ENCODE measurements at regions not wholly inside any gene's neighbourhood (a gene's known extent, or its start where the extent isn't known, plus 50 kb on each side); places are given as distances from the start of the nearest gene placed in this dataset.
"Not testable (repeated sequence)": the region's sequence is repeated elsewhere in the genome, so short reads cannot be mapped to it uniquely, and the experiment has no call there.

DNA sequence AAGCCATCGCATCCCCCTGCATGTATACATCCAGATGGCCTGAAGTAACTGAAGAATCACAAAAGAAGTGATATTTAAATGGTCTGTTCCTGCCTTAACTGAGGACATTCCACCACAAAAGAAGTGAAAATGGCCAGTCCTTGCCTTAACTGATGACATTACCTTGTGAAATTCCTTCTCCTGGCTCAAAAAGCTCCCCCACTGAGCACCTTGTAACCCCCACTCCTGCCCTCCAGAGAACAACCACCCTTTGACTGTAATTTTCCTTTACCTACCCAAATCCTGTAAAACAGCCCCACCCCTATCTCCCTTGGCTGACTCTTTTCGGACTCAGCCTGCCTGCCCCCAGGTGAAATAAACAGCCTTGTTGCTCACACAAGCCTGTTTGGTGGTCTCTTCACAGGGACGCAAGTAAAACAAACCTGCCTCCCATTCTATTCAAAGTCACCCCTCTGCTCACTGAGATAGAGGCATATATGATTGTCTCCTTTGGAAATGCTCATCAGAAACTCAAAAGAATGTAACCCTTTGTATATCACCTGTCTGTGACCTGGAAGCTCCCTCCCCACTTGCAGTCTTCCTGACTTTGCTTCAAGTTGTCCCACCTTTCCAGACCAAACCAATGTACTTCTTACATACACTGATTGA lies 227.0 kb upstream of the TACR3 start:
- WGBS (ENCODE audit: low lambda C conversion rate): 3% methylated on average over 3 of the region's 3 CpGs
- H3K4me3 ChIP-seq (ENCODE audit: low read depth in 2 of 2, low read length in 1 of 2); H3F3A ChIP-seq (replicated peaks; ENCODE audit: insufficient read depth); H3K27ac ChIP-seq (ENCODE audit: low read depth in 2 of 2, low read length in 1 of 2); H3K9ac ChIP-seq; H2AFZ ChIP-seq (ENCODE audit: low read depth); H3K27me3 ChIP-seq (ENCODE audit: insufficient read depth); DNase-seq; H3K36me3 ChIP-seq (replicated peaks in 1 of 2; ENCODE audit: control insufficient read depth in 1 of 2, insufficient read depth in 2 of 2, low read length in 1 of 2); POLR2A ChIA-PET; CTCF ChIA-PET; H3K4me2 ChIP-seq; H3K9me3 ChIP-seq; H3K79me2 ChIP-seq (ENCODE audit: insufficient read depth); H4K20me1 ChIP-seq (ENCODE audit: insufficient read depth); H3K4me1 ChIP-seq (ENCODE audit: control insufficient read depth in 1 of 2, insufficient read depth in 2 of 2, low read depth in 1 of 2, low read length in 1 of 2); H3K9me2 ChIP-seq: not testable (repeated sequence)

- no peaks in the 10 kb centered on the region for H3K27me3 ChIP-seq (ENCODE audit: insufficient read depth)
- H3K4me2 ChIP-seq: no peak overlapping the region
- no peaks in the 10 kb centered on the region for H3K36me3 ChIP-seq (replicated peaks in 1 of 2; ENCODE audit: control insufficient read depth in 1 of 2, insufficient read depth in 2 of 2, low read length in 1 of 2)
- no peaks in the 10 kb centered on the region for H3K4me1 ChIP-seq (ENCODE audit: control insufficient read depth in 1 of 2, insufficient read depth in 2 of 2, low read depth in 1 of 2, low read length in 1 of 2)
- H3K79me2 ChIP-seq (ENCODE audit: insufficient read depth): no peaks in the 10 kb centered on the region
- CTCF ChIA-PET: interaction anchor here (0.5 kb wide), 1 partner anchor 111 kb away, joined by 3 read pairs; no protein-coding TSS in a partner anchor
- H3F3A ChIP-seq (replicated peaks; ENCODE audit: insufficient read depth): no peaks in the 10 kb centered on the region
- no peak overlapping the region for H3K4me3 ChIP-seq (ENCODE audit: low read depth in 2 of 2, low read length in 1 of 2)
- 2% methylated on average over 4 of the region's 4 CpGs for WGBS (ENCODE audit: low lambda C conversion rate)
- no peak overlapping the region for H2AFZ ChIP-seq (ENCODE audit: low read depth)
- H3K27ac ChIP-seq (ENCODE audit: low read depth in 2 of 2, low read length in 1 of 2): no peak overlapping the region
- H3K9me3 ChIP-seq: no peaks in the 10 kb centered on the region
- DNase-seq: no peak
- H4K20me1 ChIP-seq (ENCODE audit: insufficient read depth): no peaks in the 10 kb centered on the region
- POLR2A ChIA-PET: no interaction called here
- H3K9ac ChIP-seq: no peak overlapping the region
- no peaks in the 10 kb centered on the region for H3K9me2 ChIP-seq
- TF ChIP-seq YY1 (IDR thresholded peaks at IDR 0.05; ENCODE audit: low read depth) (no peak), TCF12 (IDR thresholded peaks at IDR 0.05) (no peak), GABPA (IDR thresholded peaks at IDR 0.05; ENCODE audit: low read depth) (no peak), RAD21 (IDR thresholded peaks at IDR 0.05; ENCODE audit: low read length) (no peak), PBX3 (IDR thresholded peaks at IDR 0.05) (no peak), REST (IDR thresholded peaks at IDR 0.05; ENCODE audit: low read depth, low read length) (no peak), ZBTB33 (IDR thresholded peaks at IDR 0.05; ENCODE audit: borderline replicate concordance, low read depth) (no peak), SIN3A (IDR thresholded peaks at IDR 0.05; ENCODE audit: borderline replicate concordance, low read depth, low read length) (no peak), MEF2A (IDR thresholded peaks at IDR 0.05; ENCODE audit: borderline replicate concordance, low read depth) (no peak), RXRA (IDR thresholded peaks at IDR 0.05; ENCODE audit: borderline replicate concordance, low read depth) (no peak), NRF1 (IDR thresholded peaks at IDR 0.05; ENCODE audit: low read depth, low read length) (no peak), IRF3 (IDR thresholded peaks at IDR 0.05; ENCODE audit: low read depth, low read length) (no peak), CHD2 (IDR thresholded peaks at IDR 0.05; ENCODE audit: low read length, partially characterized antibody) (no peak), EP300 (IDR thresholded peaks at IDR 0.05; ENCODE audit: borderline replicate concordance in 1 of 2, low read depth in 1 of 2, low read length in 1 of 2) (no peak)
- TF ChIP-seq, protein P1, sequence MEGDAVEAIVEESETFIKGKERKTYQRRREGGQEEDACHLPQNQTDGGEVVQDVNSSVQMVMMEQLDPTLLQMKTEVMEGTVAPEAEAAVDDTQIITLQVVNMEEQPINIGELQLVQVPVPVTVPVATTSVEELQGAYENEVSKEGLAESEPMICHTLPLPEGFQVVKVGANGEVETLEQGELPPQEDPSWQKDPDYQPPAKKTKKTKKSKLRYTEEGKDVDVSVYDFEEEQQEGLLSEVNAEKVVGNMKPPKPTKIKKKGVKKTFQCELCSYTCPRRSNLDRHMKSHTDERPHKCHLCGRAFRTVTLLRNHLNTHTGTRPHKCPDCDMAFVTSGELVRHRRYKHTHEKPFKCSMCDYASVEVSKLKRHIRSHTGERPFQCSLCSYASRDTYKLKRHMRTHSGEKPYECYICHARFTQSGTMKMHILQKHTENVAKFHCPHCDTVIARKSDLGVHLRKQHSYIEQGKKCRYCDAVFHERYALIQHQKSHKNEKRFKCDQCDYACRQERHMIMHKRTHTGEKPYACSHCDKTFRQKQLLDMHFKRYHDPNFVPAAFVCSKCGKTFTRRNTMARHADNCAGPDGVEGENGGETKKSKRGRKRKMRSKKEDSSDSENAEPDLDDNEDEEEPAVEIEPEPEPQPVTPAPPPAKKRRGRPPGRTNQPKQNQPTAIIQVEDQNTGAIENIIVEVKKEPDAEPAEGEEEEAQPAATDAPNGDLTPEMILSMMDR (IDR thresholded peaks at IDR 0.05): no peak
- TF ChIP-seq, protein P2, sequence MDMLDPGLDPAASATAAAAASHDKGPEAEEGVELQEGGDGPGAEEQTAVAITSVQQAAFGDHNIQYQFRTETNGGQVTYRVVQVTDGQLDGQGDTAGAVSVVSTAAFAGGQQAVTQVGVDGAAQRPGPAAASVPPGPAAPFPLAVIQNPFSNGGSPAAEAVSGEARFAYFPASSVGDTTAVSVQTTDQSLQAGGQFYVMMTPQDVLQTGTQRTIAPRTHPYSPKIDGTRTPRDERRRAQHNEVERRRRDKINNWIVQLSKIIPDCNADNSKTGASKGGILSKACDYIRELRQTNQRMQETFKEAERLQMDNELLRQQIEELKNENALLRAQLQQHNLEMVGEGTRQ (IDR thresholded peaks at IDR 0.05; ENCODE audit: borderline replicate concordance, low read depth, low read length): no peak
Observed at GRCh38 chr4:103938488-103938887, 218.7 kb upstream of the TACR3 start.

Measured in SK-N-SH (cell line).